ENCODE measurements at regions not wholly inside any gene's neighbourhood (a gene's known extent, or its start where the extent isn't known, plus 50 kb on each side); places are given as distances from the start of the nearest gene placed in this dataset.

DNA sequence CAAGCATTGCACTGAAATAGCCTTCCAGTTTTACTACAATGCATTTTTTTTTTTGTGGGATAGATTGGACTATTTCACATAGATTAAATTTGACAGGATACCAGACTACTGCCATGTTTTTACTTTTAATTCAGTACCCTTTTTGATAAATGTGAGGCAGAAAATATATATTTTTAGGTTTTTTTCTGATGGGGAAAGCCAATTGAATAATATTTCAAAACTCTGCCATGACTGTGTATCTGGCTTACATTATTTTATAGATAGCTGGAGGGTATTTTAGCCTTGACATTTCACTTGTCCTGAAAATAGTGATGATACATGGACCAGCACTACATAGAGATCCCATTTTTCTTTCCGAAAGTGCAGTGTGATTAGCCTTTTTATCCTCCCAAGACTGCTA lies 133.5 kb upstream of the PRR16 start:
- TF ChIP-seq, protein P1, sequence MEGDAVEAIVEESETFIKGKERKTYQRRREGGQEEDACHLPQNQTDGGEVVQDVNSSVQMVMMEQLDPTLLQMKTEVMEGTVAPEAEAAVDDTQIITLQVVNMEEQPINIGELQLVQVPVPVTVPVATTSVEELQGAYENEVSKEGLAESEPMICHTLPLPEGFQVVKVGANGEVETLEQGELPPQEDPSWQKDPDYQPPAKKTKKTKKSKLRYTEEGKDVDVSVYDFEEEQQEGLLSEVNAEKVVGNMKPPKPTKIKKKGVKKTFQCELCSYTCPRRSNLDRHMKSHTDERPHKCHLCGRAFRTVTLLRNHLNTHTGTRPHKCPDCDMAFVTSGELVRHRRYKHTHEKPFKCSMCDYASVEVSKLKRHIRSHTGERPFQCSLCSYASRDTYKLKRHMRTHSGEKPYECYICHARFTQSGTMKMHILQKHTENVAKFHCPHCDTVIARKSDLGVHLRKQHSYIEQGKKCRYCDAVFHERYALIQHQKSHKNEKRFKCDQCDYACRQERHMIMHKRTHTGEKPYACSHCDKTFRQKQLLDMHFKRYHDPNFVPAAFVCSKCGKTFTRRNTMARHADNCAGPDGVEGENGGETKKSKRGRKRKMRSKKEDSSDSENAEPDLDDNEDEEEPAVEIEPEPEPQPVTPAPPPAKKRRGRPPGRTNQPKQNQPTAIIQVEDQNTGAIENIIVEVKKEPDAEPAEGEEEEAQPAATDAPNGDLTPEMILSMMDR (IDR thresholded peaks at IDR 0.05), result no peak
- no peak for TF ChIP-seq POLR2A (IDR thresholded peaks at IDR 0.05)
